ENCODE measurements at regions not wholly inside any gene's neighbourhood (a gene's known extent, or its start where the extent isn't known, plus 50 kb on each side); places are given as distances from the start of the nearest gene placed in this dataset.

DNA sequence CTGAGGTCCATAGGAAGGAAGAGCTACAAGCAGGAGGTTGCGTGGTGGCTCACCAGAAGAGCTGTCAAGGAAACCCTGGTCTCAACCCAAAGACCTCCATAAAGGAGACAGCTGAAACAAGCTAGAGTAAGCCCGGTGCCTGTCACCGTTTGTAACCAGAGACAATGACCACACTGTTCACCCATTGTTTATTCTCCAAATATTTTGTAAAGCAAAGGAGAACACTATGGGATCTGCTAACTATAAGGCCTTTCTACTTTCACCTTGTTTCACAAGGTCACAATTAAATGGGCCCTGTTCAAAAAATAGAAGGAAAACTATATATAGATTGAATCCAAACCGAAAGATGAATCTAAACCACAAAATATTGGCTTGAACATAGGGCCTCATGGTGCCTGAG lies 128.9 kb upstream of the TPRG1 start (continued):
- TF ChIP-seq, protein P1, sequence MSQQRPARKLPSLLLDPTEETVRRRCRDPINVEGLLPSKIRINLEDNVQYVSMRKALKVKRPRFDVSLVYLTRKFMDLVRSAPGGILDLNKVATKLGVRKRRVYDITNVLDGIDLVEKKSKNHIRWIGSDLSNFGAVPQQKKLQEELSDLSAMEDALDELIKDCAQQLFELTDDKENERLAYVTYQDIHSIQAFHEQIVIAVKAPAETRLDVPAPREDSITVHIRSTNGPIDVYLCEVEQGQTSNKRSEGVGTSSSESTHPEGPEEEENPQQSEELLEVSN (IDR thresholded peaks at IDR 0.05), result no peak
- TF ChIP-seq NRF1 (IDR thresholded peaks at IDR 0.05; ENCODE audit: low read depth, low read length), result no peak
